GM18505 (cell line): ENCODE measurements at regions not wholly inside any gene's neighbourhood (a gene's known extent, or its start where the extent isn't known, plus 50 kb on each side); places are given as distances from the start of the nearest gene placed in this dataset.

ENCODE experiments used
- ATAC-seq: cut with Tn5 transposase; IDR thresholded peaks from one replicate; pipeline ENCODE4 v1.9.1; 2021; ENCODE audit not compliant: unreplicated experiment
- POLR2A ChIP-seq: IDR thresholded peaks from 4 replicates; pipeline ENCODE4 v1.6.1; 2011; ENCODE audit warnings: borderline replicate concordance; ENCODE audit not compliant: insufficient read depth, insufficient read length; ENCODE audit errors: extremely low read depth

GRCh38 chr12:127857661-127858060, 409.3 kb upstream of the TMEM132C start:
- TF ChIP-seq POLR2A: no peak
- ATAC-seq: no peak

GRCh38 chr12:127860536-127860935, 406.4 kb upstream of the TMEM132C start:
- ATAC-seq: no peak
- no peak for TF ChIP-seq POLR2A

DNA sequence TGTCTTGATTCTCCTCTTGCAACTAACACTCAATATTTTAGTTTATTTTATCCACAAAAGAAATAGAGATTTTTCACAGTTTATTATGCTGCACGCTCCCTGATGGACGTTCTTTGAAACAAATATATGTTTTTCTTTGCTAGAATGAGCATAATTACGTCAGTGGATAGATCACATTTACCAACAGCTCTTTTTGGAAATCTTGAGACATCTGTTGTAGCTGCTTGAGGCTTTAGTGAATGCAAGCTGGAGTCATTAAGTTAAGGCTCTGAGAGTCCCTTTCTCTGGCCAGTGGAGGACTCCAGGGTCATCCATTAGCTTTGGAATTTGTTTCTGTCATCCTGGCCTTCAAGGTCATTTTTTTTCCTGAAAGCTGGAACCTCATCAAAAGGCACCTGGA, 405.6 kb upstream of the TMEM132C start:
- ATAC-seq: no peak
- TF ChIP-seq POLR2A: no peak

DNA sequence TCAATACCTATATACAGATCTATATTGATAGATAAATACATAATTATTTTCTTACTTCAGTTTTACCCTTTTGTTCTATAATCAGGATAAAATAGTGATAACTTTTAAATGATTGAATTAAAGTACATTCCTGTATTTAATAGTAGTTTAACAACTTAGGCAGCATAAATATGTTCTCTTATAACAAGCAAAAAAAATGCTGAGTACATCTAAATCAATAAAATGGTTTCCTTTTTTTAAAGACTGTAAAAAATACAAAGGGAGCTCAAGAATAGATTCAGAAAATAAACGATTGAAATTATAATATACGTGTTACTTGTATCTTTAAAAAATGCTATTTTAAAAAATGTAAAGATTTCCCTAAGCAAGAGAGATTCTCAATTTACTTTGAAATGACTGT, 393.7 kb upstream of the TMEM132C start:
- TF ChIP-seq POLR2A: no peak
- ATAC-seq: no peak

GRCh38 chr12:127881371-127882140, 385.4 kb upstream of the TMEM132C start:
- ATAC-seq: no peak
- no peak for TF ChIP-seq POLR2A

DNA sequence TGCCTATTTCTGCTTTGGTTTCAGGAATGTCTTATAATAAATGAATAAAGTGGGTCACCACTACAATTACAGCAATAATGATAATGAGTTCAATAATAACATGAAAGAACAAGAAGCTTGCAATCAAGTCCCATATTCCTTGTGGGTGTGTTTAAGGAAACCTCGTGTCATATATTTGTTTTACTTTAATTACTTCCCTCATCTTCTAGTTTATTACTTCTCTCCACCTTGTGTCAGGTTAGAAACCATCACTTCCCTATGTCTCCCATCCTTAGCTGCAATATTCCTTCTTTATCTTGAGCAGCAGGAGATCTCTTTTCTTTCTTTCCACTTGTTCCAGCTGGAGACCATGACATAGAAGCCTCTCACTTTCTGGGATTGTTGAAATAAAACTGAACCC, 384.0 kb upstream of the TMEM132C start:
- ATAC-seq: no peak
- TF ChIP-seq POLR2A: no peak

- no peak for TF ChIP-seq POLR2A
These were observed 380.8 kb upstream of the TMEM132C start for GRCh38 chr12:127885954-127886750.

GRCh38 chr12:127886827-127887226, 380.1 kb upstream of the TMEM132C start:
- no peak for ATAC-seq
- TF ChIP-seq POLR2A: no peak

More at GRCh38 chr12:127885954-127886750, 380.8 kb upstream of the TMEM132C start:
- no peak for ATAC-seq

- ATAC-seq: no peak
- TF ChIP-seq POLR2A: no peak
These were observed 377.8 kb upstream of the TMEM132C start for GRCh38 chr12:127888943-127889719.

GRCh38 chr12:127893895-127894609, 372.9 kb upstream of the TMEM132C start:
- no peak for ATAC-seq
- no peak for TF ChIP-seq POLR2A

GRCh38 chr12:127896661-127897060, 370.3 kb upstream of the TMEM132C start:
- TF ChIP-seq POLR2A: no peak
- ATAC-seq: no peak

- ATAC-seq: no peak
These were observed 368.4 kb upstream of the TMEM132C start for GRCh38 chr12:127898616-127899015.

GRCh38 chr12:127899971-127900370, 367.0 kb upstream of the TMEM132C start:
- no peak for TF ChIP-seq POLR2A
- no peak for ATAC-seq

More at GRCh38 chr12:127898616-127899015, 368.4 kb upstream of the TMEM132C start:
- no peak for TF ChIP-seq POLR2A
